Loucy (cell line): ENCODE measurements at regions not wholly inside any gene's neighbourhood (a gene's known extent, or its start where the extent isn't known, plus 50 kb on each side); places are given as distances from the start of the nearest gene placed in this dataset.

ENCODE experiments used
- CTCF ChIP-seq: fragments of 200-600 bp; sonication (generic); conservative IDR thresholded peaks from 2 replicates; pipeline ENCODE4 v1.5.1; 2014; ENCODE audit warnings: mild to moderate bottlenecking, antibody characterized with exemption, low read length
- EZH2phosphoT487 ChIP-seq: fragments of 200-600 bp; IDR thresholded peaks from 2 replicates; pipeline ENCODE4 v1.6.1; 2018; ENCODE audit warnings: antibody characterized with exemption, mild to moderate bottlenecking, moderate library complexity, borderline replicate concordance

DNA sequence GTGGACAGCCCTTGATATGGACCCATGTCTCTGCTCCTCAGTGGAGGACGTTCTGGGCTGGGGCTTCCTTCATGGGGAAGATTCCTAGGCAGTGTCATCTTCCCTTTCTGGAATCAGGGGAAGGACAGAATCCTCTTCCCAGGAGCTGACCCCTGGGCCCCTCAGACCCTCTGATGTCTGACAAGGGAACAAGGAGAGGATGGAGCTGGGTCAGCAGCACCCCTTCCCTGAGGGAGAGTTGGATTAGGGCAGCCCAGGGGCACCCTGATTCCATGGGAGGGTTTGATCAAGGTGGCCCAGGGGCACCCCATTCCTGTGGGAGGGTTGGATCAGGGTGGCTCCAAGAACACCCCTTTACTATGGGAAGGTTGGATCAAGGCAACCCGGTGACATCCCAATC lies 86.5 kb downstream of the ACKR3 start:
- TF ChIP-seq CTCF: no peak
- no peak for TF ChIP-seq EZH2phosphoT487
